BE2C (cell line): ENCODE measurements at regions not wholly inside any gene's neighbourhood (a gene's known extent, or its start where the extent isn't known, plus 50 kb on each side); places are given as distances from the start of the nearest gene placed in this dataset.
"Not testable (repeated sequence)": the region's sequence is repeated elsewhere in the genome, so short reads cannot be mapped to it uniquely, and the experiment has no call there.

ENCODE experiments used
- DNase-seq: peaks from one replicate; pipeline ENCODE4 v3.0.0-alpha.2; 2020
- H3K27me3 ChIP-seq: fragments of 250-450 bp; sonication (Bioruptor Pico); 2 replicates; pipeline ENCODE4 v1.5.1; 2020; ENCODE audit warnings: mild to moderate bottlenecking
- H3K36me3 ChIP-seq: fragments of 250-450 bp; sonication (Bioruptor Pico); 2 replicates; pipeline ENCODE4 v1.5.1; 2020; ENCODE audit warnings: mild to moderate bottlenecking
- H3K4me1 ChIP-seq: fragments of 250-450 bp; sonication (Bioruptor Pico); 2 replicates; pipeline ENCODE4 v1.5.1; 2020
- H3K4me3 ChIP-seq: 2 replicates; pipeline ENCODE4 v1.5.1; 2011; ENCODE audit warnings: low read depth, low read length
- H3K9me3 ChIP-seq: fragments of 250-450 bp; sonication (Bioruptor Pico); 2 replicates; pipeline ENCODE4 v1.5.1; 2020
- TF ChIP-seq, protein P1 (sequence below): IDR thresholded peaks from 2 replicates; pipeline ENCODE4 v1.5.1; 2012; ENCODE audit warnings: mild to moderate bottlenecking, low read depth, low read length

- no peaks in the 10 kb centered on the region for H3K27me3 ChIP-seq
- TF ChIP-seq, protein P1, sequence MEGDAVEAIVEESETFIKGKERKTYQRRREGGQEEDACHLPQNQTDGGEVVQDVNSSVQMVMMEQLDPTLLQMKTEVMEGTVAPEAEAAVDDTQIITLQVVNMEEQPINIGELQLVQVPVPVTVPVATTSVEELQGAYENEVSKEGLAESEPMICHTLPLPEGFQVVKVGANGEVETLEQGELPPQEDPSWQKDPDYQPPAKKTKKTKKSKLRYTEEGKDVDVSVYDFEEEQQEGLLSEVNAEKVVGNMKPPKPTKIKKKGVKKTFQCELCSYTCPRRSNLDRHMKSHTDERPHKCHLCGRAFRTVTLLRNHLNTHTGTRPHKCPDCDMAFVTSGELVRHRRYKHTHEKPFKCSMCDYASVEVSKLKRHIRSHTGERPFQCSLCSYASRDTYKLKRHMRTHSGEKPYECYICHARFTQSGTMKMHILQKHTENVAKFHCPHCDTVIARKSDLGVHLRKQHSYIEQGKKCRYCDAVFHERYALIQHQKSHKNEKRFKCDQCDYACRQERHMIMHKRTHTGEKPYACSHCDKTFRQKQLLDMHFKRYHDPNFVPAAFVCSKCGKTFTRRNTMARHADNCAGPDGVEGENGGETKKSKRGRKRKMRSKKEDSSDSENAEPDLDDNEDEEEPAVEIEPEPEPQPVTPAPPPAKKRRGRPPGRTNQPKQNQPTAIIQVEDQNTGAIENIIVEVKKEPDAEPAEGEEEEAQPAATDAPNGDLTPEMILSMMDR: no peak
- no peaks in the 10 kb centered on the region for H3K4me1 ChIP-seq
- H3K9me3 ChIP-seq: no peaks in the 10 kb centered on the region
- DNase-seq: no peak
- no peaks in the 10 kb centered on the region for H3K36me3 ChIP-seq
- H3K4me3 ChIP-seq: no peak overlapping the region
Measured at GRCh38 chr5:106633825-106634224, 1036.9 kb downstream of the EFNA5 start.

DNA sequence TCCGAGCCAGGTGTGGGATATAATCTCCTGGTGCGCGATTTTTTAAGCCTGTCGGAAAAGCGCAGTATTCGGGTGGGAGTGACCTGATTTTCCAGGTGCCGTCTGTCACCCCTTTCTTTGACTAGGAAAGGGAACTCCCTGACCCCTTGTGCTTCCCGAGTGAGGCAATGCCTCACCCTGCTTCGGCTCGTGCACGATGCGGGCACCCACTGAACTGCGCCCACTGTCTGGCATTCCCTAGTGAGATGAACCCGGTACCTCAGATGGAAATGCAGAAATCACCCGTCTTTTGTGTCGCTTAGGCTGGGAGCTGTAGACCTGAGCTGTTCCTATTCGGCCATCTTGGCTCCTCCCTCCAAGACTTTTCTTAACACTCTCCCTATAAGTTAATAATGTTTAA is 1042.3 kb downstream of the EFNA5 start:
- H3K36me3 ChIP-seq, DNase-seq: not testable (repeated sequence)

DNA sequence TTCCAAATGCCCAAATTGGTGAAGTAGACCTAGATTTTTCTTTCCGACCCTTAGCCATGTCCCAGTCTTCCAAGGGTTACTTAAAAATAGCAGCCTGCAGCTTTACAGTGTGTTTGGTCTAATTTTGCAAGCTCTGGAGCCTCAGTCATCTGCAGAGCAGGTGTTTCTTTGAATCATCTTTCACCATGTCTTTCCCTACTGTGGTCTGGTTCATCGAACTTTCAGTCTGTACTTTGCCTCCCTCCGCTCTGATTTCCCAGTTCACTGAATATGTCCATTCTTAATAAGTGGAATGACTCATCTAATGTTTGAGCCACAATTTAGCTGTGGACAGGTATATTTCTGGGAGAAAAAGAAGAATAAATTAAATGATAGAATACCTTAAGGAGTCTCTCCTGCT is 1060.7 kb downstream of the EFNA5 start:
- Histone ChIP-seq H3K4me3 (no peak overlapping the region), H3K9me3 (no peaks in the 10 kb centered on the region), H3K27me3 (no peaks in the 10 kb centered on the region), H3K4me1 (no peaks in the 10 kb centered on the region), H3K36me3 (no peaks in the 10 kb centered on the region)
- DNase-seq: no peak
- TF ChIP-seq, protein P1: no peak

More for the DNA sequence above, 1042.3 kb downstream of the EFNA5 start:
- H3K4me1 ChIP-seq, H3K9me3 ChIP-seq, H3K4me3 ChIP-seq, H3K27me3 ChIP-seq: not testable (repeated sequence)

- TF ChIP-seq, protein P1: no peak
- Histone ChIP-seq H3K4me3 (no peak overlapping the region), H3K36me3 (no peaks in the 10 kb centered on the region), H3K9me3 (no peaks in the 10 kb centered on the region), H3K27me3 (no peaks in the 10 kb centered on the region), H3K4me1 (no peaks in the 10 kb centered on the region)
- DNase-seq: no peak
Measured at GRCh38 chr5:106601620-106602019, 1069.1 kb downstream of the EFNA5 start.

DNA sequence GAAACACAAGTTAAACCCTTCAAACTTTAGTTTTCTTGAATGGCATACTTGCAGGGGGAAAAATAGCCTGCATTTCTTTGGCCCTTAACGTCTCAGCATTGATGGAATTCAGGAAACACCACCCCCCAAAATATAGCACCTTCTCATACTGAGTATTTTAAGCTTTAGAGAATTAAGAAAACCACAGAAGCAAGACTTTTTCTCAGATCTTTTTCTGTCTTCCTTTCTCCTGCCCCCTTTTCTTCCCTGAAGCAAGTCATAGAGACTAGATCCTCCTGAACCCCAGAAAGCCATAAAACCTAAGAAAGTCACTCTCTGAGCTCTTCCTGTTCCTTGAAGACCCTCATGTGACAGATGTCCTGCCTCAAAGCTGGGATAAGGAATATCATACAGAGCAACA is 1069.9 kb downstream of the EFNA5 start:
- Histone ChIP-seq H3K36me3 (no peaks in the 10 kb centered on the region), H3K4me3 (no peak overlapping the region), H3K27me3 (no peaks in the 10 kb centered on the region), H3K4me1 (no peaks in the 10 kb centered on the region), H3K9me3 (no peaks in the 10 kb centered on the region)
- DNase-seq: no peak
- TF ChIP-seq, protein P1: no peak

DNA sequence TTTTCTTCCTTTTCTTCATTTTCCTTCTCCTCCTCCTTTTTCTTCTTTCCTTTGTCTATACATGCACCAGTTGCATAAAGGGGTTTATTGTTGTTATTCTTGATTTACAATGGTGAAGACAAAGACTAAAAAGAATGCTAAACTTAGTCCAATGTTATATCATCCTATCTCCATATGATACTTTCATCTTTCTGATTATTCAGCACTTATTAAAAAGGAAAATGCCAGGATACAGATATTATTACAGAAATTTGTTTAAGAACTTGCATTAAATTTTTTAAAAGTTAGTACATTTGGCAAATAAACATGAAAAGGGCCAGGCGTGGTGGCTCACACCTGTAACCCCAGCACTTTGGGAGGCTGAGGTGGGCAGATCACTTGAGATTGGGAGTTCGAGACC is 1074.9 kb downstream of the EFNA5 start:
- TF ChIP-seq, protein P1: no peak
- no peak overlapping the region for H3K4me3 ChIP-seq

DNA sequence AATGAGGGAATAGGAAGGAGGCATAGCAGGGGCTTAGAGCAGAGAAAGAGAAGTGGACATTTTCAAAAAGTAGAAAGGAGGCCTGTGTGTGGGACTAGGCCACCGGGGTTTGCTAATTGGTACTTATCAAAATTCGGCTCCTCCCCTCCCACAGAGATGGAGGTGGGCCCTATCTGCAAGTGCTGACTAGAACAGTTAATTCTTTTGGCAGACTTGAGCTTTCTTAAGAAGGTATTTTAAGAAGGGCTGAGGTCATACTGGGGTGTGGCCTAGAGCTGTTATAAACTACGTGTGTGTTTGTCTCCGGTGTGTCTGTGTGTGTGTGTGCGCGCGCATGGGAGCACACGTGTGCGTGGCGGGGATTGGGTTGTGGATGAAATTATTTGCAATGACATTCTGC is 1086.5 kb downstream of the EFNA5 start:
- no peak overlapping the region for H3K4me3 ChIP-seq
- H3K36me3 ChIP-seq: no peaks in the 10 kb centered on the region
- no peaks in the 10 kb centered on the region for H3K27me3 ChIP-seq
- TF ChIP-seq, protein P1: no peak
- H3K9me3 ChIP-seq: no peaks in the 10 kb centered on the region
- H3K4me1 ChIP-seq: no peaks in the 10 kb centered on the region
- no peak for DNase-seq

More for the DNA sequence above, 1074.9 kb downstream of the EFNA5 start:
- no peaks in the 10 kb centered on the region for H3K27me3 ChIP-seq
- no peaks in the 10 kb centered on the region for H3K36me3 ChIP-seq
- H3K4me1 ChIP-seq: no peaks in the 10 kb centered on the region
- DNase-seq: no peak
- no peaks in the 10 kb centered on the region for H3K9me3 ChIP-seq
